GM18909 (cell line): ENCODE measurements at regions not wholly inside any gene's neighbourhood (a gene's known extent, or its start where the extent isn't known, plus 50 kb on each side); places are given as distances from the start of the nearest gene placed in this dataset.
"Not testable (repeated sequence)": the region's sequence is repeated elsewhere in the genome, so short reads cannot be mapped to it uniquely, and the experiment has no call there.

ENCODE experiments used
- ATAC-seq: cut with Tn5 transposase; IDR thresholded peaks from one replicate; pipeline ENCODE4 v1.9.1; 2021; ENCODE audit warnings: mild to moderate bottlenecking; ENCODE audit not compliant: unreplicated experiment, poor library complexity

DNA sequence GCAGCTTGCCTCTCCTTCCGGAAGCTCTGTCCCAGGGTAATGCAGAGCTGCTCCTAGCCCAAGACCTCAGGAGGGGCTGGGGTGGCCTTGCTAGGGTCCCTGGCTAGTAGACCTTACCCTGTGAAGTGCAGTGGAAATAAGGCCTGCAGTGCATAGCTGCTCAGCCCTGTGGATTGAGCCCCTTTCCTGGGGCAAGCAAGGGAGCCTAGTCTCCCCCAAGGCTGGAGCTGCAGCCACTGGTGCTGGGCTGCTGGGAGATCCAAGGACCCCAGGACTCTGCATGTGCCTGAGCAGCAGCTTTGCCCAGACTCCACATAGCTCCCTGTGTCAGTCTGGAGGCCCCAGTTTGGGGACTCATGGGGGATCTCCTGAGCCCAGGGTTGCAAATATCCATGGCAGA lies 57.9 kb downstream of the FANCF start:
- ATAC-seq = no peak

GRCh38 chr11:22566293-22566692 lies 59.3 kb downstream of the FANCF start:
- no peak for ATAC-seq

- no peak for ATAC-seq
Observed at GRCh38 chr11:22561283-22561682, 64.3 kb downstream of the FANCF start.

DNA sequence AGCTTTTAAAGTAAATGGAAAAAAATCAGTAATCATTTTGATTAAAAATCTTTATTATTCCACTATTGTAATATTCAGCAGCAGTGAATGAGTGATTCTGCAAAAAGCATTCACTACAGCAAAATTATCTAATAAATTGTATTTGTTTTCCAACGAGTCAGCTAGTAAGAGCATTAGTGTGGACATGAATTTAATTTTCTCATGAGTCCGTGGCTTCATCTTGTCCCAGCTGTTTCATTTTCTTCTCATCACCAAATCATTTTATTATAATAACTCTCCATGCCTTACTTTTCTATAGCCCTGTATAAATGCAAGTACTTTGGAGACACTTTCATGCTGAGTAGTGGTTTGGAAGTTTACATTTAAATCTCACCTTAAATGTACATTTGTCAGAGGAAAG lies 66.2 kb downstream of the FANCF start:
- no peak for ATAC-seq

DNA sequence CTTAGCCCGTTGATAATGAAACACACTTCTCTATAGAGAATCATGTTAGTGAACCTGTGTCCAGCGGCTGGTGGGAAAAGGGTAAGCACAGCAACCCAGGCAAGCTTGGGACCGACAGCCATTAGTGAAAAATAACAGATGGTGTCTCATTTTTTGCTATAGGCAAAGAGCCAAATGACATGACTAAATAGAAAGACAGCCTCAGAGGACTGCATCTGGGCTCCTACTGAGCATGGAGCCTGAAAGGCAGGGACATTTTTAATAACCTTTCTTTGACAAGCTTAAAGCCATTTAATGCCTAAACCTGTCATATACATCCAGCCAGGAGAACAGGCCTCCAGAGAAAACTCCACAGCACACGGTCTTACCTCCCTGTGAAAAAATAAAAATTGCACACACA lies 67.0 kb downstream of the FANCF start:
- no peak for ATAC-seq

DNA sequence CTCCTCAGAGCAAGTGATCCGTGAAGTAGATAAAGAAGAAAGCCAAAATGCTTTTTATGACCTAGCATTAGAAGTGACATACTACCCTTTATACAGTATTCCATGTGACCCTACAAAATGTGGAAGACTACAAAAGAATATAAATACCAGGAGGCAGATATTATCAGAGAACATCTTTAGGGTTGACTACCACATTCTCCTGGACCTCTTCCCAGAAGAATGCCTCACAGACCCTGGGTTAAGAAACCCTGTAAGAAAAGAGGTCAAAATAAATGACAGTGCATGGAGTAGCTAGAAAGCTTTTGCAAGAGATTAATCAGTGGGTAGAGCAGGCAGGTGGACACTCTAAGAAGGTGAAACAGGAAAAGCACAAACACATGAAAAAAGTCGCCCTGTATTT lies 69.2 kb downstream of the FANCF start:
- ATAC-seq = no peak

- ATAC-seq = no peak
Observed at GRCh38 chr11:22555881-22556280, 69.7 kb downstream of the FANCF start.

GRCh38 chr11:22554221-22554620 lies 71.4 kb downstream of the FANCF start:
- ATAC-seq = peak; percentile 94

DNA sequence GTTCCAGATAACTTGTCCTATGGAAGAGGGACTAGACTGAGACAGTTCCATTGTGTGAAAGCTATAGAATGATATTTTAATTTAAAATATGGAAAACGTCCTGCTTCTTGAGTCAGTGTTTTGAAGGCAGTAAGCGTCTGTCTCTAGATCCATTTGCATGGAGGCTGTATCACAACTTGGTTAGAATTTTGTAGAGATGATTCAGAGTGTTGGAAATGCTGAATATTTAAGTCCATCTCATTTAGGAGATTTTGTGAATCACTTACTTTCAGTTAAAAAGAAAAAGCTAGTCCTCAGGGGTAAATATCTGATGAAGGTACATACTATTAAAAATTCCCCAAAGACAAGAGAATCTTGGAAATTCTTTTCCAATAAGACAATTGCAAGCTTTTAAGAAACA lies 72.7 kb downstream of the FANCF start:
- ATAC-seq = no peak

DNA sequence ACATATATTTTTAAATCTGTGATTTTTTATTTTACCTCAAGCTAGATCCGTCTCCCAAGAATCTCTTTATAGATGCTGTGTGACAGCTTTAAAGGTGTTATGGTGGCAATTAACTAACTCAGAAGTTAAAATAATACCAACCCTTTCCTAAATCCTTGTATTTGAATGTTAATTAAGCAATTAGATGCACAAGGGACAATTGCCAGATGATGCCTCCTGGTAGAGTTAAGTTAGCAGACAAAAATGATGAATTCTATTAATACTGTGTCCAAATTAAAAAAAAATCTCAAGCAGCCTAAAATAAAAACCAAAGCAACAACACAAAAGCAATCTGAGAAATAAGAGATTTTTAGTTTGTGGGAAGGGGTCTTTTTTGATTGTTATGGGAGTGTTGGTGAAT lies 78.9 kb downstream of the FANCF start:
- ATAC-seq = no peak

DNA sequence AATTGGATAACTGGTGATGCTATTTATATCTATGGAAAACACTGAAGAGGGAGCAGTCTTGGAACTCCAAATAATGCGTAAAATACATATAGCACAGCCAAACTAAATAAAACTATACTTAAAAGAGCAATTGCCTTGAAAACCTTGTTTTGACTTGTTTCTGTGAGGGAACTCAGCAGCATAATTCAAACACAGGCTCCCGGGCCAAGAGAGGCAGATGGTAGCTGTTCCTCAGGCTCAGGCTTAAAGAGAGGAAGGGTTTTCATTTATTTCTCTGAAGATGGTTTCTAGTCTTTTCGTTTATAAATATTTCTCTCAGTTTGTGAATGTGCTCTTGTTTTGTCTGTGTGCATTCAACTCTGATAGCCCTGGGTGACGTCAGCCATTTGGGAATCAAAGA lies 82.4 kb downstream of the FANCF start:
- no peak for ATAC-seq

DNA sequence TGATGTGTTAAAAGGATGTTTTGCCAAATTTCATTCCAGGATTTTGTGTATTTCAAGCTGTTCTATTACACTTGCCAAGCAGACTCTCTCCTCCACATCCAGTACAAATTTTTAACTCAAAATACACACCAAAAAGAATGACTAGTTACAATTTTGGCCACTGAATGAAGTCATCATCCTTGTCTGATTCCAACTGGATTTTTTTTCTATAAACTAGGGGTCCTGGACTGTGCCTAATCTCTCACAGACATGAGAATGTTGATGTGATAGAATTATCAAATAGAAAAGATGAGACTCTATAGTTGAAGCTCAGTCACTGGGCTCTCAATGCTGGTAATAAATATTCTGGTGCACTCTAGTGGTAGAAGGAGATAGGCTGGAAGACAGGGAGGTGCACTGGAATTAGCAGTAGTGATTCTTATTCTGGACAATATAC lies 85.8 kb downstream of the FANCF start:
- no peak for ATAC-seq

DNA sequence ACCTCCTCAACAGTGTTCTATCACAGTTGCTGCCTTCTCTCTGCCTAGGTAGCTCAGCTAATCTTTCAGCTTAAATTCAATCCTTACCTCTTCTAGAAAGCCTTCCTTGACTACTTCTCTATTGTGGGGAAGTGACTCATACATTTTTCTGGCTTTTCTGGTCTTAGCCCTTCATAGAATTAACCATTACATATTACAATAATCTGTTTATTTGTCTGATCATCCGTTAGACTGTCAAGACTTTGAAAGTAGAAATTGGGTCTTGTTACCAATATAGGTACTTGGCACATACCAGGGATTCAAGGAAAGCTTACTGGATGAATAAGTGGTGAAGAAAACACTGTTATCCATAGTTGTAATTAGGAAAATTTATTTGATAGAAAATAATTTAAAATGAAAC lies 89.6 kb downstream of the FANCF start:
- ATAC-seq = no peak

DNA sequence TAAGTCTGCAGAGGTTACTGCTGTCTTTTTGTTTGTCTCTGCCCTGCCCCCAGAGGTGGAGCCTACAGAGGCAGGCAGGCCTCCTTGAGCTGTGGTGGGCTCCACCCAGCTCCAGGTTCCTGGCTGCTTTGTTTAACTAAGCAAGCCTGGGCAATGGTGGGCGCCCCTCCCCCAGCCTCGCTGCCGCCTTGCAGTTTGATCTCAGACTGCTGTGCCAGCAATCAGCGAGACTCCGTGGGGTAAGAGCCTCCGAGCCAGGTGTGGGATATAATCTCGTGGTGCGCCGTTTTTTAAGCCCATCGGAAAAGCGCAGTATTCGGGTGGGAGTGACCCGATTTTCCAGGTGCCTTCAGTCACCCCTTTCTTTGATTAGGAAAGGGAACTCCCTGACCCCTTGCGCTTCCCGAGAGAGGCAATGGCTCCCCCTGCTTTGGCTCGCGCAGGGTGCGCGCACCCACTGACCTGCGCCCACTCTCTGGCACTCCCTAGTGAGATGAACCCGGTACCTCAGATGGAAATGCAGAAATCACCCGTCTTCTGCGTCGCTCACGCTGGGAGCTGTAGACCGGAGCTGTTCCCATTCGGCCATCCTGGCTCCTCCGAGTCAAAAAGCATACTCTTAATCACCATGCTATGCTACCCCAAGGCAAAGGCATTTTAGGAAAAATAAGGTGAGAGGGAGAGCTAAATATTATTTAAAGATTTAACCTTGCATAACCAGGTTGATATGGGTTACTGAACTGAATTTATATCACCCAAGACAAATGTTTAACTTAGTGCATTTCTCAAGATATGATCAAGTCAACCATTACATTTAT lies 96.8 kb downstream of the FANCF start:
- ATAC-seq = not testable (repeated sequence)

DNA sequence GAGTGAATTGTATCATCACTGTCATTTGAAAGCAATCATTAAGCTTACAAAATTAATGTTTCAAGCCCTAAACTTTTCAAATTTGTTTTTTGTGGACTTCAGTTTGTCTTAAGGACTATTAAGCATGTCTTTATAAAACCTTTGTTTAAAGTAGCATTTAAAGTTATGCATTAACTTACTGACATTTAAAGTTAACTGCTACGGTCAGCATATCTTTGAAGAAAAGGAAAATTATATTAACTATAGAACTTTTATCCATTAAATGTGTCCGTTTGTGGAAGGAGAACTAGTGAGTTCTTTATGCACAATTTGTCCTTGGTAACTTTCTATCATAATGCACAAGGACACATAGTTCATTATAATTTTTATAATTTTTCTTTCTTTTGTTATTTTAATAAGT lies 103.4 kb downstream of the FANCF start:
- no peak for ATAC-seq

DNA sequence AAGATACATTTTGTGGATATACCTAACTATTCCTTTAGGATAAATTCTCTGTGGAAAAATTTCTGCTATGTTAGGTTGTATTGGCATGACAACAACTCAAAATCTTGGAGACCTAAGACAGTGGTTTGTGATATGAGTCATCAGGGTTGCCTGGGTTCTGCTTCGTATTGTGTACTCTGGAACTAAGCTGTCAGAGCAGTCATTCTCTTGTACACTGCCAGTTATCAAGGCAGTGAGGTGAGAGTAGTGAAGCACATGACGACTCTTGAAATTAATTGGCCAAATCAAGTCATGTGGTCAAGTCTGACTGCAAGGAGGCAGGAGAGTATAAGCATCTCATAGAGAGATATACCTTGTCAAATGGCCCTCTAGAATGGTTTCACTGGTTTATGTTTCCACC lies 104.4 kb downstream of the FANCF start:
- ATAC-seq = peak; percentile 76

- ATAC-seq = no peak
Observed at GRCh38 chr11:22520521-22520920, 105.1 kb downstream of the FANCF start.

DNA sequence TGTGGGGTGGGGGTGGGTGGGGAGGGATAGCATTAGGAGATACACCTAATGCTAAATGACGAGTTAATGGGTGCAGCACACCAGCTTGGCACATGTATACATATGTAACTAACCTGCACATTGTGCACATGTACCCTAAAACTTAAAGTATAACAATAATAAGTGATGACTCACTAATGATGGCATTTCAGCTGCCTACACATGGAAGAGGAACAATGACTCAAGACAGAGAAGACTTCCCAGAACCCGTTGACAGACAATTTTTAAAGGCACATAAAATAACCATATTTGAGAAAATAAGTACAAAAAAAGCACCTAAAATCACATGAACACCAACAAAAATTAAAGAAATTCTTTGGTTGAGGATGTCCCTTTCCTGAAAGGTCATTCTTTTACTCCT lies 107.3 kb downstream of the FANCF start:
- not testable (repeated sequence) for ATAC-seq

- no peak for ATAC-seq
Observed at GRCh38 chr11:22516111-22516510, 109.5 kb downstream of the FANCF start.

DNA sequence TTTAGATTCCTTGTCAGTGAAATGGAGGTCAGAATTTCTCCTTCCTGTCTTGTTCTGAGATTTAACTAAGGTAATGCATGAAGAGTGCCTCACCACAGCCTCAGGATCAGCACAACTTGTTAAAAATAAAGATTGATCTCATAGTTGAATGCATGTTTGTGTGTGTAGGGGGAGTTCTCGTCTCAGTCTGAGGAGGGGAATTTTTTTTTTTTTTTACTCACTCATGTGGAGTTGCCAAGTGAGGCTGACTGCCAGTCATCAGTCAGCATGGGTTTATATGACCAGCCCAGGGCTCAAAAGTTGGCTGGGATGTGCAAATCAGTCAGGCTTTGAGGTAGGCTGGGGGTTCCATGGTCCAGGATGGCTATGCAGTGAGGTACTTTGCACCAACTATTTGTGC lies 113.2 kb downstream of the FANCF start:
- ATAC-seq = no peak

DNA sequence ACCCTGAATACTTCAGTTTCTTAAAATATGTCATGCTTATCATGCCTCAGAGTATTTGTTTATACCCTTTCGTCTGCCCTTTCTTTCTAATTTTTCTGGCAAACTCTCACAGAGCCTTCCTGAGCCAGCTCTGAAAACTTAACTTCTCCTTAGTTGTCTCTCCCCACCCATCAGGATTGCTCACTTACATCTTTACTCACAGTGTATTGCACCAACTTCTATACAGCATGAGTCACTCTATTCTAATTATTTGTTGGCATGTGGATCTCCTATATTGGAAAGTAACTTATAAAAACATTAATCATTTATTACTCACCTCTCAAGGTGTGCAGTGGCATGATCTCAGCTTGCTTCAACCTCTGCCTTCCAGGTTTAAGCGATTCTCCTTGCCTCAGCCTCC lies 114.9 kb downstream of the FANCF start:
- ATAC-seq = no peak

- ATAC-seq = no peak
Observed at GRCh38 chr11:22510010-22510409, 115.6 kb downstream of the FANCF start.
